Hematopoietic multipotent progenitor cell treated with erythropoietin and hydrocortisone succinate and interleukin-3 and kit ligand, for 17 days (in vitro differentiated cells): ENCODE measurements at regions not wholly inside any gene's neighbourhood (a gene's known extent, or its start where the extent isn't known, plus 50 kb on each side); places are given as distances from the start of the nearest gene placed in this dataset.

Experiments used
- DNase-seq: peaks from one replicate; pipeline ENCODE4 v3.0.0-alpha.2; 2015; ENCODE audit warnings: low spot score

- DNase-seq, result peak; percentile 59
These were observed 79.0 kb downstream of the LBH start for GRCh38 chr2:30310371-30310770.

- DNase-seq, result no peak
These were observed 79.6 kb downstream of the LBH start for GRCh38 chr2:30310955-30311354.

DNA sequence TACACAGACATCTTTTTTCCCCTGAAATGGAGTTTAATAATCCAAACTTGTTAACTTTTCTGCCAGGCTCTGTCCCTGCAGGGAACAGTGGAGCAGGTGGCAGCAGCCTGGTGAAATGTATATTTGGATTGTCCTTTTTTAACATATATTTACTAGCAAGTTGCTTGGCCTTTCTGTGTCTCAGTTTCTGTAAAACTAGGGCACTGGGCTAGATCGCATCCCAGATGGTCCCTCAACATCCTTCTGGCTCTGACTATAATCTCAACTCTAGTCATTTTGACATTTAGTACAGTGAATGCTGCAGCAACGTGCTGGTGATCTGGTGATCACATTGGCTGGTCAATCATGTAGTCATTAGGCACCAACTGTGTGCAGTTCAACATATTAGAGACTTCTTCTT lies 80.4 kb downstream of the LBH start:
- no peak for DNase-seq

DNA sequence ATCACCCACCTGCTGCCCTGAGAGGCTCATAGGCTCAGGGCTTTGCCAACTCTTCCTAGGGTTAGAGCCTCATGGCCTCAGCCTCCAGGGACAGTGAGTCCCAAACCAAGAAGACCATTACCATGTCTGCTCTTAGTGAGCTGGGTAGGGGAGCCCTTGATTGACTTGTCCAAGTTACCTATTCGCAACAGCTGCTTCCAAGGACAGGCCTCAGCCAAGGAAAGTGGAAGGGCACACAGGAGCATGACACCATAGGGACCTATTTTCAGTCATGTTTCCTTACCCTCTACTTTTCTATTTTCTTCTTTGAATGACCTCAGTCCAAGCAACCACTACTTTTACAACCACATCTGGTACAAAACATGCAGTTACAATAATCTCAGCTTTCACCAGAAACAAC lies 81.6 kb downstream of the LBH start:
- no peak for DNase-seq

DNA sequence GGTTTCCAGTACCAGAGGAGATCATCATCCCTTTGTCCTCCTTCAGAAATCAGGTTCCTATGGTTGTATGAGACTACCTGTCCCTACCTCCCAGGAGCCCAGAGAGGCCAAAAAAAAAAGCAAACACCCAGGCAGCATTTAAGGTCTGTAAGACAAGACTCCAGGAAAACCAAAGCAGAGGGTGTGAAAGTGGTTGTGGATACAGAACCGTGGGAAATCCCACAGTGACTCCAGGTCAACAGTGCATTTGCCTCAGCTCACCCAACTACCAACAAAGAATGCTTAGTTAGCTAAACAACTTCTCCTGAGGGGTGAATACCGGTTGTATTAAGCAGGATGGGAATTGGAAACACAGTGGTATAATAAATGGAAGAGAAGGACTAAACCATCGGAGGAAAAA lies 83.6 kb downstream of the LBH start:
- DNase-seq, result no peak

DNA sequence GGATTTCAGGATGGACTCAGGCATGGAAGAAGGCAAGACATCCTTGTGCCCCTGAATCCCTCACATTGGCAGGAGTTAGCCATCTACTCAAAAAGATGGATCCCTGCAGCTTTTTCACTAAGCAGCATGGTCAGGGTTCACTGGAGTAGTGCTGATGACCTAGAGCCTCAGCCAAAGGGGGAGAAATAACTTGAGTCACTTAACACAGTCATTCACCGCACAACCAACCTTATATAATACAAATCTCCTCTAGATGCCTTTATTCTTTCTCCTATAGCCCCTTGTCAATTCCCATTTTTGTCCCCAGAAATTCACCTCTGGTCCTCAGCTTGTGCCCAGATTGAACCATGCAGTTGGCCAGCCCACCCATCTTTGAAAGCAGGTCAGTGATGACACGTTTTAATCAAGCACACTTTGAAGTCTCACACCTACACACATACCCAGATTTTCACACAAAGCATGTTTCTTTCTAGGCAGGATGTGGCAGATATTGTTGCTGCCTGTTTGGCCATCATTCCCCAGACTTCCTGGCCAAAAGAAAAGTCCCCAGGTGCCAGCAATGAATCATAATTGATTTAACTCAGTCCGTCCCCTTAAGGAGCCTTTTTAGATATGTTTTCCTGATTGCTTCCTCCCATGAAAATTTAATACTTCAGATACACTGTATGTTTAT lies 84.2 kb downstream of the LBH start:
- DNase-seq, result no peak

DNA sequence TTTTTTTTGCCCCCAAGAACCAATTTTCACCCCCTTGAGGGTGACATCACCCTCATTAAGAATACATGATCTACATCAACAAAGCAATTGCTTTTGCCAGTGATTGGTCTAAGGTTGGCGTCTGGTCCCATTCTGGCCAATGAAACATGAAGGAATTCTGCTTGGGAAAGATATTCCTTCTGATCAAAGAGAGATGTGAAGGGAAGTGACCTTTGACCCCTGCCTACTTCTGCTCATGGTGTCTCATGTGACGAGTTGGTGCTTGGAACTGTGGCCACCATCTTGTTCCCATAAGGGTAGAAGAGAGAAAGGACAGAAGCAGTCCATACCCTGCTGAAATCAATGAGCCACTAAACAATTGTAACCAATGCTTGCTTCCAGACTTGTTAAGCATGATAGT lies 85.1 kb downstream of the LBH start:
- DNase-seq, result no peak

GRCh38 chr2:30318987-30319782 lies 87.9 kb downstream of the LBH start:
- DNase-seq, result no peak

DNA sequence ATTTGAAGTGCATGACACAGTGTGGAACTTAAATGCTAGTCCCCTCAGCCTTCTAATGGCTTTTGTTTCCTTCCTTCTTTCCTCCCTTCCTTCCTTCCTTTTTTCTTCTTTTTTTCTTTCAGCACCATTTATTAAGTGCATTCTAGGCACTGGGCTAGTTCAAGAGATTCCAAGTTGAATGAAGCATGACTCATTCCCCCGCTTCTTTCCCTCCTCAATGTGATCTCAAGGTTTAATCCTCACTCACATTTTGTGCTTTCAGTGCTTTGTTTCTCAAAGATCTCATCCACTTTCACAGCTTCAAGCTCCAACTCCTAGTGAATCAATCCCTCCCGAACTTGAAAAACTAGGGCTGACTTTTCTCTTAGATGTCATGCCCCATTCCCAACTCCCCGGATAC lies 90.1 kb downstream of the LBH start:
- no peak for DNase-seq

- no peak for DNase-seq
These were observed 92.2 kb downstream of the LBH start for GRCh38 chr2:30323499-30323898.

DNA sequence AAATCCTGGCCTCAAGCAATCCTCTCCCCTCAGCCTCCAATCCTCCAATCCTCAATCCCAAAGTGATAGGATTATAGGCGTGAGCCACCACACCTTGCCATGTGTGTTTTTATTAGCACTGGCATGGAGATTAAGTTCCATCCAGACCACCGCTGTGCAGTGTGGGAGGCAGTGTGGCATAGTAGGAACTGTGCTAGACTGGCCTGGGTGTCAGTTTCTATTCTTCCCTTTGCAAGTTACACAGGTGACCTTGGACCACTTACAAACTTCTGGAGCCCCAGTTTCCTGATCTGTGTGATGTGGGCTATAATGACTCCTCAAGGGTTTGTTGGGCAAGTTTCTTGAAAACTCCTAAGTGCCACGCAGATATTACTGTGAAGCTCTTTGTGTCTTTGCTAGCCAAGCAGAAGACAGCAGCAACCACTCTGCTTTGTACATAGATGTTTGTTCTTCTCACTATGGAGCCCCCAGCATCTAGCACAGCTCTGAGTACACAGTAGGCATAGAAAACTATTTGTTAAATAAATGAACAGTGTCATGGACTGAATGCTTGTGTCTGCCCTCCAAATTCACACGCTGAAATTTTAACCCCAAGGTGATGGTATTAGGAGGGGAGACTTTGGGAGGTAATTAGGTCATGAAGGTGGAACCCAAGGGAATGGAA lies 93.0 kb downstream of the LBH start:
- DNase-seq, result no peak

DNA sequence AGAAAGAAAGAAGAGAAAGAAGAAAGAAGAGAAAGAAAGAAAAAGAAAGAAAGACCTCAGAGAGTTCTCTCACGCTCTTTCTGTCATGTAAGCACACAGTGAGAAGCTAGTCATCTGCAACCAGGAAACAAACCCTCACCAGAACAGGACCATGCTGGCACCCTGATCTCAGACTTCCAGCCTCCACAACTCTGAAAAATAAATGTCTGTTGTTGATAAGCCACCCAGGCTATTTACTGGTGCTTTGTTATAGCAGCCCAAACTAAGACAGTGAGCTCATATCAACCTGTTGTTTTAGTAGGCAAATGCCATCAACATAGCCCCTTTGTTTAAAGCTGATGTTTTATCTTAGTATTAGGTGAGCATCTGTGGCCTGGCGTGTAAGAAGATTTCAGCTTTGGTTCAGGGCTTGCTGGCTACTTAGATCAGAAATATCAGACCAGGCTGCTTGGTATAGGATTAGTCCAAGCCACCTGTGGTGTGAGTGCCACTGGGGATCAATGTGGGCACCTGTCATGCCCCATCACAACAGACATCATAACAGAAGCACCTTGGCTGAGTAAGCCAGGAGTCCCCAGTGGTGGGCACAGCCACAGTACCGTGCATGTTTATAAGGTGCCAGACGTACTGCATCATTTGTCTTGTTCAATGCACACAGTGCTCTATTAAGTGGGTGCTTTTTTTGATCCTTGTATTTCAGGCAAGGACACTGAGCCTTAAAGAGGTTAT lies 94.4 kb downstream of the LBH start:
- peak; percentile 37 for DNase-seq

- DNase-seq, result no peak
These were observed 95.2 kb downstream of the LBH start for GRCh38 chr2:30326497-30326896.

DNA sequence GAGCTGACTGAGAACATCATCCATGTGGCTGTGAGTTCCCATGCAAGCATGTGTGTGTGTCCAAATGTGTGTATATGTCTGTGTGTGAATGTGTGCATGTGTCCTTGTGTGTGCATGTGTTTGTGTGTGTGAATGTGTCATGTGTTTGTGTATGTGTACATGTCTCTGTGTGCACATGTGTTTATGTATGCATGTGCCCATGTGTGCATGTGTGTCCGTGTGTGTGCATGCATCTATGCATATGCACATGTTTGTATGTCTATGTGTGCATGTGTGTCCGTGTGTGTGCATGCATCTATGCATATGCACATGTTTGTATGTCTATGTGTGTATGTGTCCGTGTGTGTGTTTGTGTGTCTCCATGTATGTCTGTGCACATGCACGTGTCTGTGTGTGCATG lies 99.7 kb downstream of the LBH start:
- DNase-seq, result no peak

DNA sequence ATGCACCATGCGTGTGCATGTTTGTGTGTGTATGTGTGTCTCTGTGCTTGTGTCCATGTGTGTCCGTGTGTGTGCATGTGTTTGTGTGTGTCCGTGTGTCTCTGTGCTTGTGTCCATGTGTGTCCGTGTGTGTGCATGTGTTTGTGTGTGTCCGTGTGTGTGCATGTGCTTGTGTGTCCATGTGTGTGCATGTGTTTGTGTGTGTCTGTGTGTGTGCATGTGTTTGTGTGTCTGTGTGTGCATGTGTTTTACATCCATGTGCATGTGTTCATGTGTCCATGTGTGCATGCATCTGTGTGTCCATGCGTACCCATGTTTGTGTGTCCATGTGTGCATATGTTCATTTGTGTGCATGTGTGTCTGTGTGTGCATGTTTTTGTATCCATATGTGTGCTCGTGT lies 100.5 kb downstream of the LBH start:
- no peak for DNase-seq

GRCh38 chr2:30332791-30333453 lies 101.6 kb downstream of the LBH start:
- DNase-seq, result no peak

DNA sequence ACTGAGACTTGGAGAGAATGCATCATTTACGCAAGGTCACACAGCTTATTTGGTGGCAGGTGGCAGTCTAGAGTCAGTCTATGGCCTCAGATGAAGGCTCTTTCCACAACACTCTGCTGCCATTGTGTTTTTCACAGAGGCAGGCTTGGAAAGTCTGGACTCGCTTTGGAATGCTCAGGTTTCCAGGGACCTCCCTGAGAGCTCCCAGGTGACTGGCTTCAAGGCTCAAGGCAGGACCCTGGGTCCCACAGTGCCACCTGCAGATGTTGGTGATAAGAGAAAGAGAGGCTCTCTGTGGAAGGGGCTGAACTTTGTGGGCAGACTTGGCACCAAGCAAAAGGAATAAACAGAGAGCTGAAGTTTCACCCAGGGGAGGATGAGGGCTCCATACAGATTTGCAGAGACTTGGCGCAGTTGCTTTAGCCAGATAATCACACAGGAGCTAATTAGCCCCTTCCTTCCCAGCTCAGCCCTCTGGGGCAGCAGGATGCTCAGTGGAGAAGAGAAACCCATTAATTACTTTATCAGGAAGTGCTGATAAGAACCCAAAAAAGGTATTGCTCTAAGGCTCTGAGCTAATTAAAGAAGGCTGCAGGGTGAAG lies 103.5 kb downstream of the LBH start:
- peak; percentile 34 for DNase-seq

- no peak for DNase-seq
These were observed 104.8 kb downstream of the LBH start for GRCh38 chr2:30336084-30336483.

GRCh38 chr2:30336978-30337841 lies 105.9 kb downstream of the LBH start:
- no peak for DNase-seq

- DNase-seq, result no peak
These were observed 107.1 kb downstream of the LBH start for GRCh38 chr2:30338475-30338874.

DNA sequence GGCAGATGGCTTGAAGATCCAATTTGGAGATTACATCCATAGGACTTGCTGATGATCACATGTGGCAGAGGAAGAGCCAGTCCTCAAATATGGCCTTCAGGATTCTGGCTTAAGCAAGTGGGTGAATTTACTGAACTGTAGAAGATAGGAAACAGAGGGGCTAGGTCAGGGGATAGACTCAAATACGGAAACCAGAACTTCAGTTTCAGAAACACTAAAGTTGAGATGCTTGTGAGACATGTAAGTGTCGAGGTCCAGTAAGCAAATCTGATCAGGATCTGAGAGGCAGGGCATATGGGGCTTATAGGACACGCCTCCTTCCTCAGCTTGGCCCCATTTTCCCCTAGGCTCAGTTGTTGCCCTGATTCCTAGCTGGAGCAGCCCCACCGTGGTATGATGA lies 107.7 kb downstream of the LBH start:
- DNase-seq, result no peak
